ENCODE measurements at regions not wholly inside any gene's neighbourhood (a gene's known extent, or its start where the extent isn't known, plus 50 kb on each side); places are given as distances from the start of the nearest gene placed in this dataset.

- TF ChIP-seq CTCF (IDR thresholded peaks at IDR 0.05) = no peak
- TF ChIP-seq POLR2A (IDR thresholded peaks at IDR 0.05; ENCODE audit: low read depth) = no peak
- TF ChIP-seq POLR2AphosphoS5 (IDR thresholded peaks at IDR 0.05) = no peak
- TF ChIP-seq EP300 (IDR thresholded peaks at IDR 0.05) = no peak
These were observed 620.6 kb upstream of the CAMK1G start for GRCh38 chr1:208962867-208963266.
